ENCODE measurements at regions not wholly inside any gene's neighbourhood (a gene's known extent, or its start where the extent isn't known, plus 50 kb on each side); places are given as distances from the start of the nearest gene placed in this dataset.

DNA sequence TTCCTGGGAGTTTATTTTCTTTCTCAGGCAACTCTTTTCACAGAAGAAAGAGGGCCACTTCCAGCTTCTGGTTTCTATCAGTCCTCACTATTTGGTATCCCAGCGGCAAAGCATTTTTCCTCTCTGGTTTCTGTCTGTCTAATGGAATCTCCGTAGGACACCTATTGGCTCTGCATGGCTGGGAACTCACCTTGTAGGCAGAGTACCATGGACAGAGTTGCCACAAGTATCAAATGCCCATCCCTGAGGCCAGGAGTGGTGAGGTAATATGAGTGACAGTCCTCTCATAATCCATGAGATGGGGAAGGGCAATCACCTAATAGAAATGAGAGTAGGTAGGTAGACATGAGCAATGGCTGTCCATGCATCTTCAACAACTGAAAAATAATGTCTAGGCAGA, 369.5 kb upstream of the PIK3C3 start:
- H3K9me3 ChIP-seq: no peaks in the 10 kb centered on the region
- no peak overlapping the region for H3K27ac ChIP-seq
- H3K36me3 ChIP-seq: no peaks in the 10 kb centered on the region
- no peak for DNase-seq (ENCODE audit: low spot score in 2 of 2)
- 80 to 96% methylated on average over 2 of the region's 2 CpGs for WGBS, 2 donors
- no peaks in the 10 kb centered on the region for H3K27me3 ChIP-seq
- H3K4me3 ChIP-seq: no peak overlapping the region
- TF ChIP-seq CTCF (IDR thresholded peaks at IDR 0.05) (no peak), EP300 (IDR thresholded peaks at IDR 0.05) (no peak), POLR2A (IDR thresholded peaks at IDR 0.05) (no peak)
- H3K4me1 ChIP-seq: no peaks in the 10 kb centered on the region

DNA sequence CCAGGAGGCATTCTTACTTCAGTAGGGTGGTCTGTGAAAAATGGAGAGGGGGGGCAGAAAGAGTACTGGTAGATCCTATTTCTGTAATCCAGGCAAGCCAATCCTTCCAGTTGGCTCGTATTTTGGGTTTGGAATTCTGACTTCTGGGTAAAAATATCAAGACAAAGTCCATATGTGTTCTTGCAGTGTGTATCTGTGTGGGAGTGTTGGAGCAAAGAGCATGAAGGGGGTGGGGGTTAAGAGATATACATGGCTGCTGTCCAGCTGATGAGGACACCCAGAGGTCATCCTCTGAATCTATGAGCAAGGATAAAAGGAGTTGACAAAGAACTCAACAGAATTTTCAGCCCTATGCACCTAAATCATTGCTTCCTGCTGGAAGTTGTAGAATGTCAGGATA, 375.8 kb upstream of the PIK3C3 start:
- no peaks in the 10 kb centered on the region for H3K27me3 ChIP-seq
- DNase-seq (ENCODE audit: low spot score in 2 of 2): no peak
- no peaks in the 10 kb centered on the region for H3K9me3 ChIP-seq
- 15 to 27% methylated on average over 1 of the region's 1 CpG for WGBS, 2 donors
- no peak overlapping the region for H3K4me3 ChIP-seq
- TF ChIP-seq EP300 (IDR thresholded peaks at IDR 0.05) (no peak), POLR2A (IDR thresholded peaks at IDR 0.05) (no peak), CTCF (IDR thresholded peaks at IDR 0.05) (no peak)
- no peaks in the 10 kb centered on the region for H3K36me3 ChIP-seq
- no peaks in the 10 kb centered on the region for H3K4me1 ChIP-seq
- no peak overlapping the region for H3K27ac ChIP-seq

DNA sequence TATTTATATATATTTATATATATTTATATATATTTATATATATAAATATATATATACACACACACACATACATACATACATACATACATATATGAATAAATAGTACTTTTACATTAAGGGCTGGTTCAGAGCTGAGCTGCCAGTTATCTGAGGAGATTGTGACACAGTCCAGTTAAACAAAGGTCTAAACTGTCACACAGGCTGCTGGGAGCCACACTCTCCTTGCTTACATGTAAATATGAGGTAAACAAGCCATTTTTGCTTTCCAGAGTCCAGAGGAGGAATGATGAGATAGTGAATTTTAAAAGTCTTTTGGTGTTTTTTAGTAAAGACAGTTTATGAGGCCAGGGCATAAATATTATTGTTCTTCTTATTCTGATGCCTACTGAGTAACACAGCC, 377.5 kb upstream of the PIK3C3 start:
- H3K36me3 ChIP-seq: no peaks in the 10 kb centered on the region
- H3K9me3 ChIP-seq: no peaks in the 10 kb centered on the region
- H3K4me1 ChIP-seq: no peaks in the 10 kb centered on the region
- no peak overlapping the region for H3K27ac ChIP-seq
- TF ChIP-seq EP300 (IDR thresholded peaks at IDR 0.05) (no peak), CTCF (IDR thresholded peaks at IDR 0.05) (no peak), POLR2A (IDR thresholded peaks at IDR 0.05) (no peak)
- H3K27me3 ChIP-seq: no peaks in the 10 kb centered on the region
- H3K4me3 ChIP-seq: no peak overlapping the region
- no peak for DNase-seq (ENCODE audit: low spot score in 2 of 2)

DNA sequence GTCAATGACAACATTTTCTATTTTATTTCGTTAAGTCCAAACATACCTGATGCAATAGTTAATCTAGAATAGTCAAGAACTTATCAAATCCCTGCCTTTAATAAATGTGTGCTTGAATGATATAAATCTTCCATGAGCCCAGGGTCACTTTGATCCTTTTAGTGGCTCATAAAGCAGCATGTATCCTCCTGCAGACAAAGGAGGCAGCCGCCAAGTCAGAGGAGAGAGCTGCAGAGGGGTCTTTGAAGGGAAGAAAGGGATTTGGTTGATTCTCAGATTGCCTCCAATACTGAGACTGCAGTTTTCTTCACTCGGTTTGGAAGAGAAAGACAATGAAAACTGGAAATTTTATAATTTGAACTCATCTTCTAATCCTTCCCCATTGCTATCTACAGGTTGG, 378.4 kb upstream of the PIK3C3 start:
- no peak overlapping the region for H3K27ac ChIP-seq
- H3K9me3 ChIP-seq: no peaks in the 10 kb centered on the region
- DNase-seq (ENCODE audit: low spot score in 2 of 2): no peak
- H3K4me1 ChIP-seq: no peaks in the 10 kb centered on the region
- no peak overlapping the region for H3K4me3 ChIP-seq
- no peaks in the 10 kb centered on the region for H3K27me3 ChIP-seq
- WGBS, 2 donors: 64 to 72% methylated on average over 3 of the region's 3 CpGs
- no peaks in the 10 kb centered on the region for H3K36me3 ChIP-seq
- TF ChIP-seq POLR2A (IDR thresholded peaks at IDR 0.05) (no peak), CTCF (IDR thresholded peaks at IDR 0.05) (no peak), EP300 (IDR thresholded peaks at IDR 0.05) (no peak)

- TF ChIP-seq EP300 (IDR thresholded peaks at IDR 0.05): no peak
- H3K4me1 ChIP-seq: no peaks in the 10 kb centered on the region
- no peak for DNase-seq (ENCODE audit: low spot score in 2 of 2)
- H3K27me3 ChIP-seq: no peaks in the 10 kb centered on the region
- 44 to 47% methylated on average over 1 of the region's 1 CpG for WGBS, 2 donors
- no peaks in the 10 kb centered on the region for H3K9me3 ChIP-seq
- H3K27ac ChIP-seq: no peak overlapping the region
- H3K36me3 ChIP-seq: no peaks in the 10 kb centered on the region
- H3K4me3 ChIP-seq: no peak overlapping the region
Measured at GRCh38 chr18:41569867-41570266, 385.2 kb upstream of the PIK3C3 start.

GRCh38 chr18:41561961-41562360, 393.1 kb upstream of the PIK3C3 start:
- Histone ChIP-seq H3K9me3 (no peaks in the 10 kb centered on the region), H3K4me1 (no peaks in the 10 kb centered on the region), H3K27ac (no peak overlapping the region), H3K36me3 (no peaks in the 10 kb centered on the region), H3K4me3 (no peak overlapping the region), H3K27me3 (no peaks in the 10 kb centered on the region)
- TF ChIP-seq EP300 (IDR thresholded peaks at IDR 0.05) (no peak), CTCF (IDR thresholded peaks at IDR 0.05) (no peak), POLR2A (IDR thresholded peaks at IDR 0.05) (no peak)
- 74 to 85% methylated on average over 2 of the region's 2 CpGs for WGBS, 2 donors
- no peak for DNase-seq (ENCODE audit: low spot score in 2 of 2)
